GM12878 (cell line): ENCODE measurements at regions not wholly inside any gene's neighbourhood (a gene's known extent, or its start where the extent isn't known, plus 50 kb on each side); places are given as distances from the start of the nearest gene placed in this dataset.

Experiments used
- ATAC-seq: fragments of 200-7000 bp; cut with Tn5 transposase; 3 replicates; pipeline ENCODE4 v1.9.1; 2020; ENCODE audit warnings: mild to moderate bottlenecking, moderate library complexity
- BruUV-seq: library from RNA; stranded (reverse); fragments of 400-500 nt; replicated peaks from 2 replicates; lab custom pipeline; 2021; lab: Mats Ljungman, UMichigan
- CTCF ChIA-PET: fragments of 300-600 bp; sonication (Branson Sonifier 250); formaldehyde crosslinking; extraction: SDS; loops from one replicate; lab custom pipeline; 2021; ENCODE audit warnings: inconsistent platforms; lab: Yijun Ruan, JAX
- POLR2A ChIA-PET: fragments of 350-600 bp; formaldehyde crosslinking; extraction: SDS; loops from one replicate; lab custom pipeline; 2021; ENCODE audit warnings: inconsistent platforms; lab: Charles Lee
- RAD21 ChIA-PET: fragments of 300-600 bp; sonication (Branson Sonifier 250); formaldehyde crosslinking; loops from one replicate; lab custom pipeline; 2023; ENCODE audit warnings: antibody characterized with exemption; ENCODE audit not compliant: unreplicated experiment; lab: Charles Lee
- SMC1A ChIA-PET: fragments of 300-600 bp; sonication (Branson Sonifier 250); formaldehyde crosslinking; loops from one replicate; lab custom pipeline; 2023; ENCODE audit not compliant: unreplicated experiment, uncharacterized antibody; lab: Charles Lee
- DNase-seq: peaks from one replicate; pipeline ENCODE4 v3.0.0-alpha.2; 2011; ENCODE audit warnings: low read depth, low spot score
- FAIRE-seq: peaks from 3 replicates; lab custom pipeline; 2011; peaks lifted over from hg19 to GRCh38; lab: Jason Lieb, UNC
- H2AFZ ChIP-seq: 2 replicates; pipeline ENCODE4 v1.6.0; 2011; ENCODE audit warnings: low read depth, low read length, control low read depth; ENCODE audit not compliant: control insufficient read depth
- H3K27ac ChIP-seq: 2 replicates; pipeline ENCODE4 v1.5.1; 2011; ENCODE audit warnings: control low read depth; ENCODE audit not compliant: control insufficient read depth, insufficient read depth
- H3K27me3 ChIP-seq, 2 experiments: replicated peaks in 1 of 2; 2 replicates each; pipeline versions ENCODE4 v1.6.0 to v1.6.1; 2011; ENCODE audit warnings: low read length in 1 of 2; ENCODE audit not compliant: control insufficient read depth in 2 of 2, insufficient read depth in 2 of 2
- H3K36me3 ChIP-seq, 2 experiments: 2 replicates each; pipeline ENCODE4 v1.5.1; 2011; ENCODE audit warnings: low read length in 1 of 2; ENCODE audit not compliant: control insufficient read depth in 2 of 2, insufficient read depth in 2 of 2
- H3K4me1 ChIP-seq: 2 replicates; pipeline ENCODE4 v1.6.1; 2011; ENCODE audit warnings: mild to moderate bottlenecking, low read length, moderate library complexity, mixed read lengths; ENCODE audit not compliant: control insufficient read depth, insufficient read depth
- H3K4me2 ChIP-seq: 2 replicates; pipeline ENCODE4 v1.6.0; 2011; ENCODE audit warnings: control low read depth; ENCODE audit not compliant: control insufficient read depth, insufficient read depth
- H3K4me3 ChIP-seq: fragments of 200-600 bp; sonication (generic); 2 replicates; pipeline ENCODE4 v1.5.1; 2016
- H3K79me2 ChIP-seq: 2 replicates; pipeline ENCODE4 v1.6.0; 2011; ENCODE audit warnings: low read length; ENCODE audit not compliant: control insufficient read depth, insufficient read depth
- H3K9ac ChIP-seq: 2 replicates; pipeline ENCODE4 v1.8.0; 2011; ENCODE audit warnings: low read length, control low read depth, mixed read lengths; ENCODE audit not compliant: control insufficient read depth, insufficient read depth
- H3K9me3 ChIP-seq: replicated peaks from 3 replicates; pipeline ENCODE4 v1.5.1; 2011; ENCODE audit warnings: mild to moderate bottlenecking, low read length; ENCODE audit not compliant: control insufficient read depth, insufficient read depth
- H4K20me1 ChIP-seq: 2 replicates; pipeline ENCODE4 v1.6.0; 2011; ENCODE audit not compliant: control insufficient read depth, insufficient read depth
- ASH2L ChIP-seq: fragments of 300-600, 200-600 bp; sonication (generic); IDR thresholded peaks from 2 replicates; pipeline ENCODE4 v1.6.1; 2017; ENCODE audit warnings: low read depth, mild to moderate bottlenecking, borderline replicate concordance
- FOS ChIP-seq: IDR thresholded peaks from 3 replicates; pipeline ENCODE4 v1.6.1; 2011; ENCODE audit warnings: borderline replicate concordance; ENCODE audit not compliant: insufficient read length; ENCODE audit errors: extremely low read depth
- FOXK2 ChIP-seq: fragments of 450-650 bp; IDR thresholded peaks from 2 replicates; pipeline ENCODE4 v1.6.1; 2017; ENCODE audit warnings: mild to moderate bottlenecking, moderate library complexity
- HDAC6 ChIP-seq: fragments of 200-600 bp; sonication (generic); IDR thresholded peaks from one replicate; pipeline ENCODE4 v1.8.0; 2017; ENCODE audit warnings: antibody characterized with exemption; ENCODE audit not compliant: unreplicated experiment
- MYB ChIP-seq: fragments of 150-350 bp; IDR thresholded peaks from 2 replicates; pipeline ENCODE4 v1.6.1; 2014; ENCODE audit warnings: mild to moderate bottlenecking, low read depth, low read length, borderline replicate concordance
- NR2F1 ChIP-seq: fragments of 450-650 bp; conservative IDR thresholded peaks from 2 replicates; pipeline ENCODE4 v1.6.1; 2017; ENCODE audit warnings: mild to moderate bottlenecking
- RELB ChIP-seq: fragments of 450-650 bp; IDR thresholded peaks from 2 replicates; pipeline ENCODE4 v1.6.1; 2017; ENCODE audit warnings: low read depth, mild to moderate bottlenecking, moderate library complexity
- SREBF2 ChIP-seq: IDR thresholded peaks from 2 replicates; pipeline ENCODE4 v1.6.1; 2012; ENCODE audit warnings: mild to moderate bottlenecking, low read length
- ZBTB11 ChIP-seq: fragments of 450-650 bp; formaldehyde crosslinking; IDR thresholded peaks from 2 replicates; pipeline ENCODE4 v1.5.0; 2022; ENCODE audit warnings: mild to moderate bottlenecking, missing genetic modification characterization
- in situ Hi-C: fragments of 300-500 bp; cut with MboI; formaldehyde crosslinking; loops from 9 replicates; pipeline ENCODE4 v1.14.3; 2018; ENCODE audit warnings: mixed read lengths
- intact Hi-C: fragments of 100-400 bp; cut with micrococcal nuclease; formaldehyde crosslinking; loops from one replicate; pipeline ENCODE4 v1.14.2; 2022; ENCODE audit not compliant: unreplicated experiment

GRCh38 chr21:35428937-35429336, 379.8 kb upstream of the RUNX1 start:
- ATAC-seq (no peak), DNase-seq (no peak), FAIRE-seq (no peak)
- H3K4me3 ChIP-seq, result no peak overlapping the region
- H3K9ac ChIP-seq, result no peak overlapping the region
- no peaks in the 10 kb centered on the region; a peak in 1 of 4 replicates for H3K27me3 ChIP-seq
- H3K4me2 ChIP-seq, result no peak overlapping the region
- SMC1A ChIA-PET, result no interaction called here
- no peak overlapping the region for H2AFZ ChIP-seq
- H4K20me1 ChIP-seq, result no peaks in the 10 kb centered on the region
- in situ Hi-C loops, result no loop called here
- CTCF ChIA-PET, result no interaction called here
- H3K36me3 ChIP-seq, result no peaks in the 10 kb centered on the region
- H3K27ac ChIP-seq, result no peak overlapping the region
- POLR2A ChIA-PET, result no interaction called here
- no peaks in the 10 kb centered on the region; the same call in 2 of the 3 replicates for H3K9me3 ChIP-seq
- H3K79me2 ChIP-seq, result no peaks in the 10 kb centered on the region
- RAD21 ChIA-PET, result no interaction called here
- intact Hi-C loops, result no loop called here
- BruUV-seq, result no TSS peak
- TF ChIP-seq MYB (no peak), SREBF2 (no peak), ASH2L (no peak), RELB (no peak), ZBTB11 (CRISPR knock-in tag) (no peak), FOS (no peak), FOXK2 (no peak), HDAC6 (no peak), NR2F1 (no peak)
- H3K4me1 ChIP-seq, result no peaks in the 10 kb centered on the region
